HG02943 (cell line): ENCODE measurements at regions not wholly inside any gene's neighbourhood (a gene's known extent, or its start where the extent isn't known, plus 50 kb on each side); places are given as distances from the start of the nearest gene placed in this dataset.
"Not testable (repeated sequence)": the region's sequence is repeated elsewhere in the genome, so short reads cannot be mapped to it uniquely, and the experiment has no call there.

Source experiments
- ATAC-seq: cut with Tn5 transposase; IDR thresholded peaks from one replicate; pipeline ENCODE4 v1.9.1; 2021; ENCODE audit warnings: mild to moderate bottlenecking, low read depth, moderate library complexity; ENCODE audit not compliant: unreplicated experiment

DNA sequence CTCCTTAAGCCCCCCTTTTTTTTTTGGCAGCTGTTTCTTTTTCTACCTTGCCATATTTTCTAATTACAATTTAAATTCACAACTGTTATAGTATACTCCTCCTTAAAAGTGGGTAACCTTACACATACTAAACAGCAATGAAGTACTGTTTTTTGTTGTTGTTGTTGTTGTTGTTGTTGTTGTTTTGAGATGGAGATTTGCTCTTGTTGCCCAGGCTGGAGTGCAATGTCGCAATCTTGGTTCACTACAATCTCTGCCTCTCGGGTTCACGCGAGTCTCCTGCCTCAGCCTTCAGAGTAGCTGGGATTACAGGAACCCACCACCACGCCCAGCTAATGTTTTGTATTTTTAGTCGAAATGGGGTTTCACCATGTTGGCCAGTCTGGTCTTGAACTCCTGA lies 669.1 kb upstream of the CDH6 start:
- ATAC-seq = no peak

DNA sequence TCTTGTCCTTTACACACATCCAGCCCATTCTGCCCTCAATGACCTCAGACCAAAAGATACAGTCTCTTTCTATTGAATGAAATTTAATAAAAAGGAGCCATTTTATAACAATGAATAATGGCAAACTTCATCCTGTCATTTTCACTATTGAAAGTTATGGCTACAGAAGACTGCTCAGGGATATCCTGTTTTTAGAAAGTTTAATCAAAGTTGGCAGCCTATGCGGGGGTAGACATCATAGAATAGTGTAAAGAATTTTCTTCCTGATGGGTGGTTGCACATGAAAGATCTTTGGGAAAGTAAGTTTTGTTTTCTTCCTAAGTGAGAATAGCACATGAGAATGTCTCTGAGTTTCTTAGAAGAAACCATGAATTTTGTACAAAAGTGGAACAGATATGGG lies 670.4 kb upstream of the CDH6 start:
- ATAC-seq = no peak

DNA sequence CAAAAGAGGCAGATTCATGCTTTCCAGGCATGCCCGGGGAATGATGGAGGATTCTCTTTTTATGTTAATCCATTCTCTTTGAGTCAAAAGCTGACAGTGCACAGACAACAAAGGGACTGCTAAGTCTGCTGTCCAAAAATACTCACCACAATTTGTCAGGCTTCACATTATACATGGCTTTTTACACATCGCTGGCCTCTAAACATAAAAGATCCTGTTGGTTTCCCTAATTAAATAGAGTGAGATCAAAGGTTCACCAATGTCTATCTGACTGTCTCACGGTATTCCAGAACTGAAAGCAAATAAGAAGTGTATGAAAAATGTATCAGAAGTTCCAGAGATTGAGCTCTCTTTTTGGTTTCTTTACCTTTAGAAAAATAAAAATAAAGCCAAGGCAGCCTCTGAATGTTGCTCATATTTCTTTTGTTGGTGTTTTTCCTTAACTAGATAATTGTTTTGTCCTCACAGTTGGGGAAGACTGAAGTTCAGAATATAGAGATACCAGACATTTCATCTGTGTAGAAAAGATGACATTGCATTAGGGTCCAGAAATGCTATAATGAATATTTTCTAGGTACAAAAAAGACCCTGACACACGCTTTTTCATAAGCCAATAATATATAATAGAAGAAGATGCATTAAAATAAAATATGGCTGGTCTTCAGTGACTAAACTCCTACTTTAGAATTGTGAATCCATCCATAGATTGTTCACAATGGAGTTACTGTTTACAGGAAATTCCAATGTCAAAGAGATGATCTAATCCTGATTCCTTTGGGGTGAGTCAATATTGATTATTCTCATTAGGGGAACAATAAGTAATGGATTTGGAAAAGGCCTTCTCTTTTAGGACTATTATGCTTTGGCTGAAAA lies 688.2 kb upstream of the CDH6 start:
- no peak for ATAC-seq

DNA sequence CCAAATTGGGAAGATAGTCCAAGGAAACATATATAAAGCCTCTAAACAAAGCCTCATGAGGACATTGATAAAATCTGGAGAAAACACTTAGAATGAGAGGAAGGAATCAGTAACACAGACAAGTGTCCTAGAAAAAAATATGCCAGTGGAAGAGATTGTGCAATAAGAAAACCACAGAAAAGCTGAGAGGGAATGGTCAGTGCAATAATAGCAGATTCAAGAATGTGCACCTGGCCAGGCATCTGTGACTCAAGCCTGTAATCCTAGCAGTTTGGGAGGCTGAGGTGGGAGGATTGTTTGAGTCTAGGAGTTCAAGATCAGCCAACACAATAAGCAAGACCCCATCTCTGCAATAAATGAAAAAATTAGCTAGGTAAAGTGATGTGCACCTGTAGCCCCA lies 691.2 kb upstream of the CDH6 start:
- no peak for ATAC-seq

DNA sequence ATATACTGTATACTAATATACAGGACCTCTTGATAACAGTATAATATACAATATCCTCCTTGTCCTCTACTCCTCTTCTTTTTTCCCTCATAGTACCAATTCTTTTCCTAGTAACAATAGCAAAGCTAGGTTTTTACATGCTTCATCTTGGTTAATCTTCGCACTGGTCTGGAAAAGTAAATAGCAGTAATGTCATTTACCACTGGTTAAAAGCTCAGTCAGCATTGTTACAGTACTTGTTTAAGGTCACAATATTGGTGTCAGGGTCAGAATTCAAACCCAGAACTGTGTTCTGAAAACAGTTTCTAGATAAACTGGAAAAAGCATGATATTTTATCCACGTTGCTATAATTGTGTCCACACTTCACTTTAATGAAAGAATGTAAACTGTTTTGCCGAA lies 692.4 kb upstream of the CDH6 start:
- no peak for ATAC-seq

DNA sequence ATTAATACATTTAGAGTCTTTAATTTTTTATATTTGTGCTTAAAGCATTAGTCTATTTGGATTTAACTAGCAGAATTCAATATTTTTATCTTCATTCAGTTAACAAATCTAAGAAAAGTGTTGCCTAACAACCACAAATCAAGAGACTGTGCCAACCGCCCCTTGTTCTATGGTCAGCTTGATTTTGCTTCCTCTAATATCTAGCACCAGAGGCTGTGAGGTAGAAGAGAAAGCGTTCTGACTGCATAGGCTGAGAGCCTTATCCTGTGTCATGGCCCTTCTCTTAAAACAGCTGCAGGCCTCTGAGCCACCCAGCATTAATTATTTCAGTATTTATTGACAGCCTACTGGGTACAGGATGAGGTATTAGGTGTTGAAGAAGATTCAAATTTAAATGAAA lies 693.0 kb upstream of the CDH6 start:
- no peak for ATAC-seq

DNA sequence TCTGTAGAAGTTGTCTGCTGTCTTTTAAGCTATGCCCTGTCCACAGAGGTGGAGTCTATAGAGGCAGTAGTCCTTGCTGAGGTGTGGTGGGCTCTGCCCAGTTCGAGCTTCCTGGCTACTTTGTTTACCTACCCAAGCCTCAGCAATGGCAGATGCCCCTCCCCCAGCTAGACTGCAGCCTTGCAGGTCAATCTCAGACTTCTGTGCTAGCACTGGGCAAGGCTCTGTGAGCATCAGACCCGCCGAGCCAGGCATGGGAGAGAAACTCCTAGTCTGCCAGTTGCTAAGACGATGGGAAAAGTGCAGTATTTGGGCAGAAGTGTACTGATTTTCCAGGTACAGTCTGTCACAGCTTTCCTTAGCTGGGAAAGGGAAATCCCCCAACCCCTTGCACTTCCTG lies 694.1 kb upstream of the CDH6 start:
- ATAC-seq = no peak

DNA sequence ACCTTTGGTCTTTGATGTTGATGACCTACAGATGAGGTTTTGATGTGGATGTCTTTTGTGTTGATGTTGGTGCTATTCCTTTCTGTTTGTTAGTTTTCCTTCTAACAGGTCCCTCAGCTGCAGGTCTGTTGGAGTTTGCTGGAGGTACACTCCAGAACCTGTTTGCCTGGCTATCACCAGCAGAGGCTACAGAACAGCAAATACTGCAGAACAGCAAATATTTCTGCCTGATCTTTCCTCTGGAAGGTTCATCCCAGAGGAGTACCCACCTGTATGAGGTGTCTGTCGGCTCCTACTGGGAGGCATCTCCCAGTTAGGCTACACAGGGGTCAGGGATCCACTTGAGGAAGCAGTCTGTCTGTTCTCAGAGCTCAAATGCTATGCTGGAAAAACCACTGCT lies 694.5 kb upstream of the CDH6 start:
- ATAC-seq = no peak

DNA sequence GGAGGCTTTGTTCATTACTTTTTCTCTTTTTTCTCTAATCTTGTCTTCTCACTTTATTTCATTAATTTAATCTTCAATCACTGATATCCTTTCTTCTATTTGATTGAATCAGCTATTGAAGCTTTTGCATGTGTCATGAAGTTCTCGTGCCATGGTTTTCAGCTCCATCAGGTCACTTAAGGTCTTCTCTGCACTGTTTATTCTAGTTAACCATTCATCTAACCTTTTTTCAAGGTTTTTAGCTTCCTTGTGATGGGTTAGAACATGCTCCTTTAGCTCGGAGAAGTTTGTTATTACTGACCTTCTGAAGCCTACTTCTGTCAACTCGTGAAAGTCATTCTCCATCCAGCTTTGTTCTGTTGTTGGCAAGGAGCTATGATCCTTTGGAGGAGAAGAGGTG lies 695.0 kb upstream of the CDH6 start:
- ATAC-seq = not testable (repeated sequence)

DNA sequence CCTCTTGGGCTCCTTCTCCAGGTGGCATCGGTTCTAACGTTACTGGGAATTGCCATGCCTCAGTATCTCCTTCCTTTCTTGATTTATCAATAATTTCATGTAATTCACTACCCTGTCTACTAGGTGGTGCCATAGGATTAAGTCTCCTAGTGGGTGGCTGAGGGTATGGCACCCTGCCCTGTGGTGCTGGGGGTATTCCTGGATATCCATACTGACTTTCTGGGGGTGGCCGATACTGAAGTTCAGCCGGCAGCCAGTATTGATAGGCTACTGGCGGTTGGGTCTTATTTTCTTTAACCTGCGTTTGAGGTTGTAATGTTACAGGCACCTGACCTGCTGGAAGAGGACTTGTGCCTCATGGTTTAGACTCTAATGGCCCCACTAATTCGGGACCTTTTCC lies 699.4 kb upstream of the CDH6 start:
- not testable (repeated sequence) for ATAC-seq

DNA sequence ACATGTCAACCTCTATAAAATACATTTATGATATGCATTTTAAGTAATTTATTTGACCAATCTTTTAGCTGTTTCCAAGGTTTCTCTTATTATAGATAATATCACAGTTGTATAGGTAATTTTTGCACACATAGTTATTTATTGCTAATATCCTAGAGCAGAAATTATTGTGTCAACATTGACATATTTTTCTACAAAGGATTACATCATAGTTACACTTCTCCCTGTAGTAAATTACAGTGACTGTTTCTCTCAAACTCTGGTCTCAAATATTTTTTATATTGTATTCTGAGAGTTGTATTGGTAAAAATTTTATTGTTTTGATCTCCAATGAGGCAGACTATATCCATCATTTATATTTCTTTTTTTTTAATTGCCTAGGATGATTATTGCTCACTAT lies 714.4 kb upstream of the CDH6 start:
- ATAC-seq = no peak

DNA sequence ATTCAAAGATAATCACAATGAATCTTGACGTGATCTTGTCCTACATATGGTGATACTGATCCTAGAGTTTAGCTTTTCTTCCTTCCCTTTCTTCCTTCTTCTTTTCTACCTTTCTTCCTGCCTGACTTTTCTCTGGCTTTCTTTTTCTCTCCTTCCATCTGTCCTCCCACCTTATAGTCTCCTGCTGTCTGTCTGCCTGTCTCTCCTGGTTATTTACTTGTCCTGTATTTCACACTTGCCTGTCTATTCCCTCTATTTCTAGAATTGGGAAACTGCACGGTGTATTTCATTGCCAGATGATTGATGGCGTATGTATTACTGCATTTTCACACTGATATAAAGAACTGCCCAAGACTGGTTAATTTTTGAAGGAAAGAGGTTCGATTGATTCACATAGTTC lies 718.1 kb upstream of the CDH6 start:
- no peak for ATAC-seq

DNA sequence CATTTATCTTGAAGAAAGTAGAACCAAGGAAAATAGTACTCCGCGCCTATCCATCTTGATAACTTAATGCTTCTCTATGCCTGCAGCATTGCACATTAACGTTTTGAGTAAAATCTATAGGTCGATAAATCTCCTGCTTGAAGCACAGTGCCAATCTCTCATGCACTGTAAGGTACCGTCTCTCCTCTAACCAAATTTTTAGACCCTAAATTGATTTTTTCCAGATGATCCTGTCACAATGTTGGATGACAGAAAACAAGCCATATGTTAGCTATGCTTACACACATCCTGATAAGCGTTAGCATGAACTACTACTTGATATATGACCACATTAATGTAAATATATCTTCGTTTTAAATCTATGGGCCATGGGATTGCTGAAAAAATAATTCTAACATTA lies 723.8 kb upstream of the CDH6 start:
- ATAC-seq = no peak

DNA sequence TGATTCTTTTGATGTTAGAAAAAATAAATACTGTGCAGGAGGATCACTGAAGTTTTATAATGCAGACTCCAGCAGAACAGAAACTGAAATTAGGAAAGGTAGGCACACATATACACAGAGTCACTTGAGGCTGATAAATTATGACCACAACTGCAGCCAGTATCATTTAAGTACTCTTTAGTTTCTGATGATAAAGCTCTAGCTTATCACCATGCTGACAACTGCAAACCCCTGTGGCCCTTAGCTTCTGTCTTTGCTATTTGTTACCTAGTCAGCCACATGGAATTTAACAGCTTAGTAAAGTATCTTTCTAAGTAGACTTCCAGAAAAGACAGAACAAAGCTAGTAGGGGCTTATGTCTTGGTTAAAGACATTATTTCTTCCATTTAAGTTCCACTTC lies 734.8 kb upstream of the CDH6 start:
- no peak for ATAC-seq

DNA sequence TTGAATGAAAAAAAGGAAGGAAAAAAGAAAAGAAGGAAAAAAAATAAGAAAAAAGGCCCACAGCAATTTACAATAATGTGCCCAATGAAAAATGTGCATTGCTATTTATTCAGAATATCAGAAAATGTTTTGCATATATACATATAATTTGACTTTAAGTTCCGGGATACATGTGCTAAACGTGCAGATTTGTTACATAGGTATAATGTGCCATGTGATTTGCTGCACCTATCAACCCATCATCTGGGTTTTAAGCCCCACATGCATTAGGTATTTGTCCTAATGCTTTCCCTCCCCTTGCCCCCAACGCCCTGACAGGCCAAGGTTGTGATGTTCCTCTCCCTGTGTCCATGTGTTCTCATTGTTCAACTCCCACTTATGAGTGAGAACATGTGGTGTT lies 738.0 kb upstream of the CDH6 start:
- ATAC-seq = not testable (repeated sequence)

DNA sequence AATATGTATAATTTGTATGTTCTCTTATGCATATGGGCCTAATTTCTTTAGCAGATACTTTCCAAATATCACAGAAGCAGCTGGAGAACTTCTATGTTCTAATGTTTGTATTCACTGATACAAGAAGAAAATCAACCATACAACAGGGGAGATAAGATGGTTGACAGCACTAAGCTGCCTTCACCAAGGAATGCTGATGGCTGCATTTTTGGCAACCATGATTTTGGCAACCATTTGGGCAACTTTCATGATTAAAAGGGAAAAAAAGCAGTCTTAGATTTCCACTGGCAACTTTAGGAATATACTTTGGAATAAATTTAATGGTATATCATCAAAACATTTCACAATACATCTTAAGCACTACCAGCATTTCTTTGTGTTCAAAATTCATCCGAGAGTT lies 740.3 kb upstream of the CDH6 start:
- no peak for ATAC-seq

DNA sequence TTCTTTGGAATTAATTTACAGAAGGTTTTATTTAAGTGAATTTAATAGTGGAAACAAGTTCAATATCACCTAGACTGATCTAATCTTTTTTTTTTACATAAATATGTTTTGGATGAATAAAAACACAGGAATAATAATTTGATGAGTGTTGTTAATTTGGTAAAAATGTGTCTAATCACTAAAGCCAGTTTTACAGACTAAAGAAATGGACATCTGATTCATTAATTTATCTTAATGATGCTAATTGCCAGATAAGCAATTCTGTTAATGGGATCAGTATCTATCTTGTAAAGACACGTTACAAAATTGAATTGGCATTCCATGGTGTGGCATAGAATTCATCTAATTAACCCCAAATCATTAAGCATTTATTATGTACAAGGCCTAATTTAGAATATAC lies 743.3 kb upstream of the CDH6 start:
- no peak for ATAC-seq

DNA sequence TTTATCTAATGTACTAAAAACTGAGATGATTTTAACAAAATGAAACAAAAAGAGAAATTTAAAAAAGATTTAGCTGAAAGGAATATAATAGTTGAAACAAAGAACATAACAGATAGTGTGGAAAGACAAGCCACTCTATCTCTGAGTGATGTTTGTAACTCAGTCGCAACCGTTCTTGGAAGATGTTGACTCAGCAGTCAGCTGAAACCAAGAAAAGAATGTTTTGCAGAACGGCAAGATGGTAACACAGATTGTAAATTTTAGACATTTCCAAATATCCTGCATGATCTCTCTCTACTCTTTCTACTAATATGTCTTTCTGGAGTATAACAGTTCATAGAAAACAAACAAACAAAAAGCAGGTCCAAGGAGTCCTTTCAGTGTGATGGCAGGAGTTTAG lies 746.1 kb upstream of the CDH6 start:
- no peak for ATAC-seq

DNA sequence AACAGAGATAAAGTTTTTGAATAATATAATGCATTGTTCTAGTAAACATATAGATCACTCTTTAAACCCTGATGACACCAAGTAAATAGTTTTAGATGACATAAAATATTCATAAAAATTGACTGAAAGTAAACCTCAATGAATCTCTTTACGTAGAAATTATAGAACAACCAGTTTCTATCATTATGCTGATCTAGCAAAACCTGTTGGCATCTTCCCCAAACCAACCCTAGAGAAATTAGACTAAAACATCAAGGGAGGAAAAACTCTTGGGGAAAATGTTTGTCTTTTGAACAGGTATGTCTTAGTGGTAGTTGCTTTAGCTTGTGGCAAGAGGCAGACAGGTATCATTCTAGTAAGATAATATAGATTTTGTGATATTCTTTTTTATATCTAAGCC lies 747.0 kb upstream of the CDH6 start:
- no peak for ATAC-seq

DNA sequence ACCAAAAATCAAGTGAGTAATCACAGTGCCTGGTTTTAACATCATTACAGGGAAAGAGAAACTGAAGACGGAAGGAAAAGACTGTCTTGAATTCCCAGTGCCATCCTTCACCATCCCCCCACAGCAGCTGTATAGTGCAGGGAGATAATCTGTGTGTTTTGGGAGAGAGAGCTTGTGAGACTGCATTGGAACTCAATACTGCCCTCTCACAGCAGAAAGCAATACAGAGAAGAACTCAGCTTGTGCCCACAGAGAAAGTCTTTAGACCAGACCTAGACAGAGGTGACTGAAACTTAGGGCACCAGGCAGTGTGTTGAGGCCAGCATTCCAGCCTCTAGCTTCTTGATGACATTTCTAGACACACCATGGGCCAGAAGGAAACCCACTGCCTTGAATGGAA lies 754.7 kb upstream of the CDH6 start:
- no peak for ATAC-seq

DNA sequence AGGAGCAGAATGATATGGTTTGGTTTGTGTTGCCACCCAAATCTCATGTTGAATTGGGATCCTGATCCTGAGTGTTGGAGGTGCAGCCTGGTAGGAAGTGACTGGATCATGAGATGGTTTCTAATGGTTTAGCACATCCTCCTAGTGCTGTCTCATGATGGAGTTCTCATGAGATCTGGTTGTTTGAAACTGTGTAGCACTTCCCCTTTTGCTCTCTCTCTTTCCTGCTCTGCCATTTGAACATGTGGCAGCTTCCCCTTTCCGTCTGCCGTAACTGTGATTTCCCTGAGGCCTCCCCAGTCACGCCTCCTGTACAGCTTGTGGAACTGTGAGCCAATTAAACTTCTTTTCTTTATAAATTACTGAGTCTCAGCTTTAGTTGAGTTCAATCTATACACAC lies 756.8 kb upstream of the CDH6 start:
- no peak for ATAC-seq

DNA sequence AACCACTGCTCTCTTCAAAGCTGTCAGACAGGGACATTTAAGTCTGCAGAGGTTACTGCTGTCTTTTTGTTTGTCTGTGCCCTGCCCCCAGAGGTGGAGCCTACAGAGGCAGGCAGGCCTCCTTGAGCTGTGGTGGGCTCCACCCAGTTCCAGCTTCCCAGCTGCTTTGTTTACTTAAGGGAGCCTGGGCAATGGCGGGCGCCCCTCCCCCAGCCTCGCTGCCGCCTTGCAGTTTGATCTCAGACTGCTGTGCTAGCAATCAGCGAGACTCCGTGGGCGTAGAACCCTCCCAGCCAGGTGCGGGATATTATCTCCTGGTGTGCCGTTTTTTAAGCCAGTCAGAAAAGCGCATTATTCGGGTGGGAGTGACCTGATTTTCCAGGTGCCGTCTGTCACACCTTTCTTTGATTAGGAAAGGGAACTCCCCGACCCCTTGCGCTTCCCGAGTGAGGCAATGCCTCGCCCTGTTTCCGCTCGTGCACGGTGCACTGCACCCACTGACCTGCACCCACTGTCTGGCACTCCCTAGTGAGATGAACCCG lies 764.5 kb upstream of the CDH6 start:
- not testable (repeated sequence) for ATAC-seq
